GM18951 (cell line): ENCODE measurements at regions not wholly inside any gene's neighbourhood (a gene's known extent, or its start where the extent isn't known, plus 50 kb on each side); places are given as distances from the start of the nearest gene placed in this dataset.

Source experiments
- POLR2A ChIP-seq: IDR thresholded peaks from 4 replicates; pipeline ENCODE4 v1.6.1; 2011; ENCODE audit warnings: mild to moderate bottlenecking; ENCODE audit not compliant: insufficient read length, insufficient read depth; ENCODE audit errors: extremely low read depth
- in situ Hi-C: fragments of 300-500 bp; cut with MboI; formaldehyde crosslinking; loops from one replicate; pipeline ENCODE4 v1.12.0; 2022; ENCODE audit warnings: low sequenced_read_pairs, mixed read lengths, inconsistent platforms; ENCODE audit not compliant: unreplicated experiment

DNA sequence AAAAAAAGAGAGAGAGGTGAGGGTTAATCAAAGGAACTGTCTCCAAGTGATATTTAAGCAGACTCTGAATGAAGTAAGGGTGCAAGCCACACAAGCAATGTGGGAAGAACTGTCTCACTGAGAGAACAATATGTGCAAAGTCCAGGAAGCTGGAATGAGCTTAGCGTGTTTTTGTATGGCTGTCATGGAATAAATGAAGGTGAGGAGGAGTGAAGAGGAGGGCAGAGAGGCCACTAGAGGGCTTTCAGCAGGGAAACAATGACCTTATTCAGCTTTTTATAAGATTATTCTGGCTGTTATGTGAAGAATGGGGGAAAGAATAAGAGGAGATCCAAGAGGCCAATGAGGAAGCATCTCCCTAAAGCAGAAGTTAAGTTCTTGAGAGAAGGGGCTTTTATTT, 86.9 kb upstream of the COL8A1 start:
- in situ Hi-C loops = no loop called here
- TF ChIP-seq POLR2A = no peak

DNA sequence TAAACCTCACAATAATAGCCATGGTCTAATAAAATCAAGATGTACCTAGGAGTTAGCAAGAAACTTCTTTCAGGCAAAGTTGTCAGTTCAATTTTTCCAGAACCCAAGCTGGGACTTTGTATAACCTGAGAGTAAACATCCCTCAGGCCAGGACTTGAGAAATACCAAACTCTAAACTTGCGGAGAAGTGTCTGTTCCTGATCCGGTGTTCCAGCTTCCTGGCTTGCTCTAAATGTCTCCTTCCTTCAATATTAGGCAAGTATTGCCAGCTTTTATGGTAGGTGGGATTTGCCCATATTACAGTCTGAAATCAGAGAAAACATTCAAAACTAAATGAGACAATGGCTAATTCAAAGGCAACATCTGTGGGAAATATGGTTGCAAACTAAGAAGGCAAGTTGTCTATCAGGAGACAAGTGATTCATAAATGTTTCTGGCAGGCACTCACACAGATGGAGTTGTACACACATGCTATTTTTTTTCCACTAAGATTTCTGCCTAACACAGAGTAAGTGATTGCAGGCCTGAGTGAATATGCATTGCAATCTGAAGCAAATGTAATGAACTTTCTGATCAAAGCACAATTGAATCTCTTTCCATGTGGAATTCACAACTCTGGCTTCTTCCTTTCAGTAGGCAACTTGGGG, 88.3 kb upstream of the COL8A1 start:
- in situ Hi-C loops = no loop called here
- no peak for TF ChIP-seq POLR2A

DNA sequence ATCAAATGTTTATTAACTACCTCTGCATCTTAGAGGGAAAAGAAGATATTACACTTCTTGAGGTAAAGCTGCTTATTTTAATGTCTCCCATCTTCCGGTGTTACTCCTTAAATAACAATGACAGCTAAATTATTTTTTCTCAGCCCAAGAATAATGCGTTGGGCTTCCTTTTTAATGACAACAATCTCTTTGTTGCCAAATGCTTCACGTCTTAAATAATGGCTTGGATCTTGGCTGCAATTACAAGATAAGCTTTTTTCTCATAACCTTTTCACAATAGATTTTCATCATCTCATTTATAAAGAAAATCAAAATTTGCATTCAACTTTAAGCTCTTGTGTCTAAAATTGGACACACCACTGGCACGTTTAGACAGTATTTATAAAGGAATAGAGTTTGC, 89.2 kb upstream of the COL8A1 start:
- no peak for TF ChIP-seq POLR2A
- in situ Hi-C loops = no loop called here

GRCh38 chr3:99548674-99549073, 89.7 kb upstream of the COL8A1 start:
- in situ Hi-C loops = no loop called here
- no peak for TF ChIP-seq POLR2A

DNA sequence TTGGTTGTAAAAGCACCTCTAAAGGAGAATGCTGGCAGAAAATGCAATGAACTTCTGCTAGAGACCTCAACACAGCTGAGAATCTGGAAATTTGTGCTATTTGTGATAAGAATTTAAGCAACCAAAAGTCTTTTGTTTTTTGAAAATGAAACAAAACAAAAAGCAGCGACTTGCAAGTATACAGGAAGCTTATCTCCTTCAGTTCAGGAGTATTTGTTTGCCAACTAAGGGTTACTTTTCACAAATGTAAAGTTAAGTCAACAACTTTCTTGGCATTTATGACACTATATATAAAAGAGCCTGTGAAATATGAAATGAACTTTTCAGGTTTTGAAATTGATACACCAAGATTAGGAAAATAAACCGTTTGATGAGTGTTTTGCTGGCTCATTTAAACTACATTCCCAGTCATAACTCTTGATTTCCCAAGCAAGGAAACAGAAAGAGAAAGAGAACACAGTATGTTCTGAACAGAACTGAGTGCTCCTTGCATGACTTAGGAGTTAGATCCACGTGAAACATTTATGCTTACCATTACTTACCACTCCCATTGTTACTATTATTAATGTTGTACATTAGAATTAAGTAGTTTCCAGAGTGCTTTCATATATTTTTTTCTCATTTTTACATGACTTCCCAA, 92.3 kb upstream of the COL8A1 start:
- in situ Hi-C loops = no loop called here
- TF ChIP-seq POLR2A = no peak

DNA sequence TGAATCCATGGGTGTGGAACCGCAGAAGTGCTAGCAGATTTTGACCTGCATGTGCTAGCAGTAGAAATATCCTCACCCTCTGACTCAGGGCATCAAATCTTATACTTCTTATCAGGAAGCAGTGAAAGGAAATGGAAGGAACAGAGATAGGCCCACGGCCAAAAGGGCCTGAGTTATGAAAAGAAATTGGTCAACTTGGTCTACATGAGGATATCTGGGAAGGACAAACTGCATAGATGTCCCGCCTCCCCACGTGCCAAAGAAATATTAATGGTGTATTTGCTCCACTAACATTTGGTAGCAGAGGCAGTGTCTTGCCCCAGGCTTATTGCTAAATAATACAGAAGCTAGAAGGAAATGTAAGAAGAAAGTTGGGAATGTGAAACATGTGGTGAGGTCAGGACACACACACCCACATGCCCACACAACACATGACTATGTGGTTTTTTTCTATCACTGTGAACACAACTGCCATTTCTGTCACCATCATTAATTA, 93.6 kb upstream of the COL8A1 start:
- in situ Hi-C loops = no loop called here
- TF ChIP-seq POLR2A = no peak

DNA sequence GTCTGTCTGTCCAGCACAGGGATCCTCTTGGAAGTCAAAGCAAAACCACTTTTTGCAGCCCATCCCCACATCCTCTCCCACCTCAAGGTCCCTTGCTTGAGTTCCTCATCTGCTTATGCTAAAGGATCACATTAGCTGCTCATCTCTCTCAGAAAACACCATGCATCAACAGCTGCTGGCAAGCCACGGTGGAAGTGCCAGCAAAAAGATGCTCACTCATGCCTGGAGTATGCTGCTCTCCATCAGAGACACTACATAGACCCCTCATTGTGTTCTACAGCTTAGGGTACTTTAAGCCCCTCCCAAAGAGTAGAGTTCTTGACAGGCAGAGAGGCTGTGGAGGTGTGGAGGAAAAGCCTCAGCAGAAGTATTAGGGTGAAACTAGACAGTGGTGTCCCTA, 94.6 kb upstream of the COL8A1 start:
- TF ChIP-seq POLR2A = no peak
- in situ Hi-C loops = no loop called here

DNA sequence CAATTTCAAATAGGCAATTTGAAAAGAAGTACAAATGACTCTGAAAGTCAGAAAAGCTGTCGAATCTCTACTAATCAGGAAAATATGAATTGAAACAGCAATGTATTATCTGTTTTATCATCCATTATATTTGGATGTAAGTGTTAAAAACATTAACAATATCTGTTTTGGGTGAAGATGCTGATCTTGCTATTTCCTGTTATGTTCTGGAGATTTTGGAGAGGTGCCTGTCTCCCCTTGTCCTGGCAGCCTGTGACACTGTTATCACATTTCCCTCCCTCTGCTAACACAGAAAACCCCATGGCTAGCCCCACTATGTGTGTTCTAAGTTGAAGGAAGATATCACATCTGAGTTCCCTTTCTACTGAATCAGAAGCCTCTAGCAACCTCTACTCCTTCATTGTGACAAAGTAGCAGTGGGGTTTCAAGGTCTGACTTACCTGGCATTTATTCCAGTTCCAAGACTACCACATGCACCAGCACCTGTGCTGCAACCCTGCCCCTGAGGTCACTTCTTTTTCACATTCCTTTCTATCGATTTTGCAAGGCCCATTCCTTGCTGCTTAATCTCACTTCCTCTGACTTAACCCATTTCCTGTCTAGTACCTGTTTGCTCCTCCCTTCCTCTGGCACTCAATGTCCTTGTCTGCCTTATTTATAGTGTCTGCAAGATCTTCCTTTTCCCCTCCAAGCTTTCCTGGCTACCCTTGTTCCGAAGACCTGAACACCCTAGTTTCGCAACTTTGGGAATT, 95.5 kb upstream of the COL8A1 start:
- TF ChIP-seq POLR2A = no peak
- in situ Hi-C loops = no loop called here

- no peak for TF ChIP-seq POLR2A
- in situ Hi-C loops = no loop called here
Measured at GRCh38 chr3:99541181-99541580, 97.2 kb upstream of the COL8A1 start.

DNA sequence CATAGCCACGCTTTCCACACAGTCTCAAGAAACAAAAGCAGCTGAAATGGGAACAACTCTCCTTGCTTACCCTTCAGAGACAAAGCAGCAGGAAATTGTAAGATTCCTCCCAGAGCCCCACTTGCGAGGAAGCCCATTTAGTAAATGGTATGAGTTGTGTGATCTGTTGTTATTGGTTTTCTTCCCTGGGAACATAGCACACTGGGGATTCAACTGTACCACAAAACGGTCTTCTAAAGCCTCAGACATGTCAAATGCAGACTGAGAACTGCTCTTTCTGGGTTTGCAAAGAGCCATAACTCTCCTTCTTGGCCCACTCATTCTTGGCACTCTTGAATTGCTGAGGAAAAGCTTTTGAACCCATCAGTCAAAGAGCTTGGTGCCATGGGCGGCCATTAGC, 101.0 kb upstream of the COL8A1 start:
- in situ Hi-C loops = no loop called here
- TF ChIP-seq POLR2A = no peak

GRCh38 chr3:99536555-99537314, 101.7 kb upstream of the COL8A1 start:
- TF ChIP-seq POLR2A = no peak
- in situ Hi-C loops = no loop called here

DNA sequence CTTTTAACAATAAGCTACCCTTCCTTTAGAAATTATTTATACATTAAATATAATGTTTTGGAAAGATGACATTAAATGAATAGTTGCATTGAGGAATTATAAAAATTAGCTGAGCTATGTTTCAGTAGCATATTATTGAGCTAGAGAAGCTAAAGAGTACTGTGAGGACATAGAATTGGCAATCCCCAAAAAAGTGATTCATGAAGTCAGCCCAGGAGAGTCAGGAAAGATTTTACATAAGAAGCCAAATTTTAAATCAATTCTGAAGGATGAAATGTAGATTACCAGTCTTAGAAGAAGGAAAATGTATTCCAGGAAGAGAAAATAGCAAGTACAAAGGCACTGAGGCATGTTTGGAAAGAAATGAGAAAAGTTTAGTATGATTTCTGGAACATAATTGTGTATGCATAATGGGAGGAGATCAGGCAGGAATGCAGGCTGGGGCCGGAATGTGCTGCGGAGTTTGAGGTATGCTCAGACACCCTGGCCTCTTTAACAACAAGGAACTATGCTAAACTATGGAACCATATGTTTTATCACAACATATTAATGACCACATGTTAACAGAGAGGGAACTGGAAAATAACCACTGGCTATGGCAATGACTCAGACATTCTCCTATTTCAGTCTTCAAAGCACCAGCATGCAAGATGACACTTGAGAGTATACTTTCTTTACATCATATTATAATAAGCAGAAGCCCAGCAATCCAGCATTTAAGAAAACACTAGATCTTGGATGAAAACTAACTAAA, 103.3 kb upstream of the COL8A1 start:
- in situ Hi-C loops = no loop called here
- TF ChIP-seq POLR2A = no peak

DNA sequence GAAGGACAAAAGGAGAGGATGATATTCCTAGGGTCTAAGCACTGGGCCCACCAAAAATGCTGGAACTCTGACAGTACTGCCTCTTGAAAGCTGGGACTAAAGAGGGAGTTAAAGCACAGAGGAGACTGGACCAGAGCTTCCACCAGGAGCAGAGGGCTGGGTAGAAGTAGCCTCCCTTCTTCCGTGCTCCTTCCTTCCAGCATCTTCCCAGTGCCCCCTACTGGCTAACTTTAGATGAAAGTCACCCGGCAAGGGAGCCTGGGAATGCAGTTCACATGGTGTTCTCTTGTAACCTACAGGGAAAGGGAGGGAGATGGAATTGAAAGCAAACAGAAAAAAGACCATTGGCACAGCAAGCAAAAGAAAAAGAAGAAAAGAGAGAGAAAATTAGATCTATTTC, 106.1 kb upstream of the COL8A1 start:
- no peak for TF ChIP-seq POLR2A
- in situ Hi-C loops = no loop called here

- no peak for TF ChIP-seq POLR2A
- in situ Hi-C loops = no loop called here
Measured at GRCh38 chr3:99529265-99529664, 109.1 kb upstream of the COL8A1 start.
